GM21381 (cell line): ENCODE measurements at regions not wholly inside any gene's neighbourhood (a gene's known extent, or its start where the extent isn't known, plus 50 kb on each side); places are given as distances from the start of the nearest gene placed in this dataset.

Experiments used
- ATAC-seq: cut with Tn5 transposase; IDR thresholded peaks from one replicate; pipeline ENCODE4 v1.9.1; 2021; ENCODE audit warnings: mild to moderate bottlenecking, moderate library complexity; ENCODE audit not compliant: unreplicated experiment

DNA sequence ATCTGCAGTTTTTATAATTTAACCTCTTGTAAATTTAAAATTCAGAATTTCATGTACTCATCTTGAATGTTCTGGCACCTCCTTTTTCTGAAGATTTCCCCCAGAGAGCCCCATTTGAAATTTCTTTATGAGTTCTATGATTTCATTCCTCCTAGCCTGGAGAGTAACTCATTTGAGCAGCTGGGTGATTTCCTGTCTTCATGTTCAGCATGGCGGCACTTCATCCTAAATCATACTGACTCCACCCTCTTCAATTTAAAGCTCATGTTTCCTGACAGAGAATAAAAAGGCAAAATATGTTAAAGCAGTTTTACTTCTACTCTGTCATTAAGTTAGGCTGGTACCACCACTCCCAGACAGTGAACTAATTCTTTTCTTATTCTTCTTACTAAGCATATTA lies 250.9 kb upstream of the POU3F2 start:
- ATAC-seq, result no peak

GRCh38 chr6:98586163-98586562 lies 248.2 kb upstream of the POU3F2 start:
- no peak for ATAC-seq

- no peak for ATAC-seq
Observed at GRCh38 chr6:98587555-98587954, 246.8 kb upstream of the POU3F2 start.

DNA sequence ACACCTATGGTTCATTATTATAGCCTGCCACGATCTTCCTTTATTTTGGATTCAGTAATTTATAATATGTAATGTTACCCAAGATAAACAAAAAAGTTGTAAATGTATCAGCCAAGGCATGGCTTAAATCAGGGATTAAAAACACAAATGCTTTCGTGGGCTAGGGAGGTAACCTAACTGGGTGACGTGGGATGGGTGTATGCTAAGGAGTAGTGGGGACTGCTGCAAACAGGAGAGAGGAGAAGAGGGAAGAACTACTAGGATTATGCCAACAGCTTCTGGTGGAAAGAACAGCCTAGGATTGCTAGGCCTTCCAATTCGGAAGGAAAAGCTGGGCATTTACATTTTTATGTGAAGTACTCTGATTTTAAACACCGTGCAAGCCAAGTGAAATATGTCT lies 244.8 kb upstream of the POU3F2 start:
- ATAC-seq, result no peak

GRCh38 chr6:98590136-98590681 lies 244.2 kb upstream of the POU3F2 start:
- no peak for ATAC-seq

DNA sequence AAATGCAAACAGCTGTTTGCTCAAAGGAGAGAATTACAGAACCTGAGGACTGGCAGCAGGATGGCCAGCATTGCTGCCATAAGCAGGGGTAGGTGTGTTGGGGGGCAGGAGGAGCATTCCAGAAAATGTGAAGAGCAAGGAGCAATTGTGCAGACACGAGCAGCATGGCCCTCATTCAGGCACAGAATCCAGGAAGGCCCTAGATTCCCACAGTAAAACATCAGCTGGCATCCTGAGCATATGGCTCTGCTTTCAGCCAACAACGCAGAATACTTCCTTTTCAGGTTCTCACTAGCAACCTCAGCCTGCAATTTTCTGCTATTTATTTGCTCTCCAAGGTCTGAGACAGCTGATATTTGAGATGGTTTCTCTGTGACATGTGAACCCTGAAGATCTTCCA lies 243.4 kb upstream of the POU3F2 start:
- ATAC-seq, result no peak

GRCh38 chr6:98593676-98594075 lies 240.7 kb upstream of the POU3F2 start:
- no peak for ATAC-seq

- no peak for ATAC-seq
Observed at GRCh38 chr6:98601716-98602115, 232.7 kb upstream of the POU3F2 start.

DNA sequence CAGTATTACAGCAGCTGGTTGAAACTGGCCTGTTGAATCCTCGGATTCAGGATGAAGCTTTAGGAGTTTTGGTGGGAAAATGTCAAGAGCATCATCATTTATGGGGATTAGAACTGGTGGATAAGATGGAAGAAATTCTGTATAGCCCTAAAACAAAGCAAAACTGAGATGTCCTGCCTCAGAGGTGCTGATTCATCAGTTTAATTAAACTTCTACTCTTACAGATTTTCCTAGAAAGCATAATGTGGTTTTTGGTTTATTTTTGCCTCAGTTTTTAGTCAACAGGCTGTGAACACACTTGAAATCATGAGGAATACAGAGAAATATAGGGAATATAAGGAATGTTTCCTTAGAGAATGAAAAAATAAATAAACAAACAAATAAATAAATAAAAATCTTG lies 228.7 kb upstream of the POU3F2 start:
- no peak for ATAC-seq

- no peak for ATAC-seq
Observed at GRCh38 chr6:98627129-98627775, 207.1 kb upstream of the POU3F2 start.

- no peak for ATAC-seq
Observed at GRCh38 chr6:98633886-98634285, 200.5 kb upstream of the POU3F2 start.

- no peak for ATAC-seq
Observed at GRCh38 chr6:98634569-98634968, 199.8 kb upstream of the POU3F2 start.

- no peak for ATAC-seq
Observed at GRCh38 chr6:98635191-98635590, 199.2 kb upstream of the POU3F2 start.

DNA sequence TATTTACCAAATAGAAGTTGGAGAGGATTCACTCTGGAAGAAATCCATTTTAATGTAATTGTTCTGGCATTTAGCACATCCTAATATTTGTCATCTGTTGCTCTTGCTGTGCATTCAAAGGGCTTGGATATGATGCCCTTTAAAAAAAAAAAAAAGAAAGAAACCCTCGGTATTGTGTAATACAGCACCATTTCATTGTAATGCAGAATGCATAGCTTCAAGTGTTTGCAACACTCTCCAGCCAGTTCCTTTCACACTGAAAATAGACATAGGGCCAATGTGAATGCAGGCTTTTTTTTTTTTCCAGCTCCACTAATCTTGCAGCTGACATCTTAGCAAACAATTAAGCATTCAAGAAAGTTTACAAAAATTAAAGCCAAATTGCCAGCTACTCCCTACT lies 197.4 kb upstream of the POU3F2 start:
- no peak for ATAC-seq

DNA sequence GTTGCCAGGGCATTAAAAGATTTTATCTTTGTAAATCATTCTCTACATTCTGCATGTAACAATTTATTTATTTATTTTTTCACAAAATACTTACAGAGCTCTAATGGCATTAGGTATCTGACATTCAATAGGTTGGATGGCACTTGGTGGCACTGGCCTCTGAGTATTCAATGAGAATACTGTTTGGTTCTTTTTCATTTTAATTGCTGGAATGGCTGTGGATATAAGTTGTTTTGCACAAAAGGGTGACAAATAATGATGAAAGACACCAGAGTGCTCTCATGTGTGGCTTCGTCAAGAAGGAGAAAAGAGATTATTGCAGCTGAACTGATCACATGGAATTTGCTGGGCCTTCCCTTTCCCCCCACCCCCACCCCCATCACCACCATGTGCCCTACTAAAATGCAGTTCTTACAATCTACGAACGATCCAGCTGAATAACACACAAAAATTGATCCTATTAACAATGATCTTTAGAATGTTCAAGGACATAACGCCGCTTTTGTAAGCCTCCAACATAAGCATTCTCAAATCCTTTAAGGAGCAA lies 195.2 kb upstream of the POU3F2 start:
- ATAC-seq, result no peak

DNA sequence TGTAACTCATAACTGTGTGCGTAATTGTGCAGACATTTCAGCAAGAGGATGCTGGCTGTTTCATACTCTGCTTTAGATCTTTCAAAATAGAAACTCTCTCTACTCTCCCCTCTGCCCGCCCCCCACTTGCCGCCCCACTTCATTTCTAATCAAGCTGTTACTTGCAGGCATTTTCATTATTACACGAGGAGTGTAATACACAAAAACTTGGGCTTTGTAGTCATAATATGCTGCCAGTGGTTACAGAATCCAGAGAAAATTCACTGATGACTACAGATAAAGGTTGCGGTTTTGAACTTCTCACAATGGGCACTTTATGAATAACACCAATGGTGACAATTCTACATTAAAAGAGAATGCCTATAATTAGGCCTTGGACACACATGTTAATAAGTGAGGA lies 194.0 kb upstream of the POU3F2 start:
- no peak for ATAC-seq

DNA sequence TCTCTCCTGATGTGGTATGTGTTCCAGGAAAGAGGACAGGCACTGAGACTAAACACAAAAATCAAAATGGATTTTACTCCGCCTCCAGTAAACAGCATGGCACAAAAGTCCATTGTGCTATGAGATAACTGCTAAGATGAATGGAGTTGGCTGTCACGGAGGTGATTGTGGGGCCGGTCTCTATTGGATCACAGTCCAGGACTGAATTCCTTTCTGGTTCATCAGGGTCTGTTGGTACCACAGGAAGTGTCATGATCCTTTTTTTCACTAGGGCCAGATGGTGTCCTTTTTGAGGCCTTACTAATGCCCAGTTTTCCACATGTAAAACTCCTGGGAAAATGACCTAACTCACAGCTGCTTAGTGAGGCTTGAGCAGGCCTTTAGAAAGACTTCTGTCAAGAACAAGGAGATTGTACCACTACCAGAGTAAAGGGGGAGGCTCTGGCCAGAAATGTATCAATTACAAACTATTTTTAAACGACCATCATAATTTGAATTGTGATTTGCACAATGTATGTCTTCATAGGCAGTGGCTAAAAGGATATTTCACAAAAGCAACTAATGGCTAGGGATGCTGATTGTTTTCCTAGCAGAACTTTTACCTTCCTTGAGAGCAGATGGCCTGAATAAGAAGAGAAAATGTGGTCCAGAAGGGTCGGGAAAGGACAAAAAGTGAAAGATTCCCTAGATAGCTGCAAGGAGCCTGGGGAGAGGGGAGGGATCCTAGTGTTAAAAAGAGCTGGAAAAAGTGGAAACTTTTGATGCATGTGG lies 192.2 kb upstream of the POU3F2 start:
- ATAC-seq, result no peak

DNA sequence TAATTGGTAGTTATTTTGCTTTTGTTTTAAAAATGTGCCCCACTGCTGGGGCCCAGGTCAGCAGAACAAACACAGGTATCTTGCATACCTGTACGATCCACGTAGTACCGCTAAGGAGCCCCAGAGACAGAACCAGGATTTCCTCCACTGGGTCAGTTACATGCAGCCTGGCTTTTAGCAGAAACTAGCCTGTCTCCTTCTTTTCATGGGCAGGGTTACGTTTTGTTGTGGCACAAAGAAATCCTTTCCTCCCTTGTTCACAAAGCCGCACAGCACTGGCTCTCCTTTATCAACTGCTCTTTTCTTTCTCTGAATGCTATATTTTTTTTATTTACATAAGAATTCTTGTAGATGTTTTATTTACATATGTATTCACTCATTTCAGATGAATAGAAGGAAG lies 190.3 kb upstream of the POU3F2 start:
- no peak for ATAC-seq

- ATAC-seq, result no peak
Observed at GRCh38 chr6:98648211-98648914, 186.0 kb upstream of the POU3F2 start.

GRCh38 chr6:98650941-98651340 lies 183.4 kb upstream of the POU3F2 start:
- no peak for ATAC-seq

- no peak for ATAC-seq
Observed at GRCh38 chr6:98653179-98653578, 181.2 kb upstream of the POU3F2 start.

DNA sequence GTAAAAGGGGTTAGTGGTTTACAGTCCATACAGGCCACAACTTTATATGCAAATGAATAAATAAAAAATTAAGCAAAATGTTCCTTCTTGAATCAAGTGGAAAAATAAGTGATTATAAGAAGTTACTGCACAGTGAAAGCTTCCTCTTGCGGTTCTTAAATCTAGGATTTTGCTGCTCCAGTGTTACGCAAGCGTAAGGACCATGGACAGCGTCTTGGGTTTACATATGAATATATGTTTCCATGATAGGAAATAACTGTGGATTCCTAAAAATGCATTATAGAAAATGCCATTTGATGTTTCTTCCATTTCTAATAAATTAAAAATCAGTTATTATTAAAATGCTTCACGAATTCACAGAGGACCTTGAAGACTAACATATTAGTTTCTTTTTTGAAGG lies 176.6 kb upstream of the POU3F2 start:
- ATAC-seq, result no peak
